Breast epithelium (tissue), 4 donors: ENCODE measurements at regions not wholly inside any gene's neighbourhood (a gene's known extent, or its start where the extent isn't known, plus 50 kb on each side); places are given as distances from the start of the nearest gene placed in this dataset.

Experiments
- DNase-seq, 2 donors: peaks; one replicate each; pipeline ENCODE4 v3.0.0-alpha.2; 2019; ENCODE audit warnings: low spot score in 2 of 2
- H3K27ac ChIP-seq, 2 donors: fragments of 200-600 bp; sonication (generic) in 1 of 2; one replicate each; pipeline ENCODE4 v1.5.1; 2016 to 2019; ENCODE audit warnings: mild to moderate bottlenecking in 1 of 2
- H3K27me3 ChIP-seq, 2 donors: fragments of 200-600 bp; sonication (generic) in 1 of 2; one replicate each; pipeline versions ENCODE4 v1.5.1 to v1.6.0; 2017 to 2019; ENCODE audit warnings: control low read depth in 1 of 2, mild to moderate bottlenecking in 1 of 2
- H3K36me3 ChIP-seq: fragments of 200-600 bp; one replicate; pipeline ENCODE4 v1.5.1; 2019
- H3K4me1 ChIP-seq, 2 donors: fragments of 200-600 bp; sonication (generic); one replicate each; pipeline ENCODE4 v1.5.1; 2016 to 2019; ENCODE audit warnings: control low read depth in 1 of 2
- H3K4me3 ChIP-seq, 3 donors: fragments of 200-600 bp; sonication (generic); 1 replicate in 2 of 3; 2 replicates in 1 of 3; pipeline ENCODE4 v1.5.1; 2016 to 2019; ENCODE audit warnings: mild to moderate bottlenecking in 3 of 3, moderate library complexity in 2 of 3
- H3K9me3 ChIP-seq, 2 donors: fragments of 200-600 bp; sonication (generic) in 1 of 2; one replicate each; pipeline ENCODE4 v1.5.1; 2016 to 2019; ENCODE audit warnings: control low read depth in 1 of 2
- POLR2A ChIP-seq: fragments of 450-650 bp; IDR thresholded peaks from one replicate; pipeline ENCODE4 v1.6.1; 2016; ENCODE audit warnings: antibody characterized with exemption, mild to moderate bottlenecking, moderate library complexity
- POLR2AphosphoS5 ChIP-seq, 3 donors: sonication (generic); formaldehyde crosslinking; IDR thresholded peaks; one replicate each; pipeline ENCODE4 v1.6.1; 2017; ENCODE audit warnings: antibody characterized with exemption in 3 of 3
- intact Hi-C: fragments of 100-400 bp; cut with DNase I; formaldehyde crosslinking; loops from one replicate; pipeline ENCODE4 v1.15.1; 2023; ENCODE audit warnings: low total_unique reads
- TF ChIP-seq, protein P1 (sequence below), 3 donors: fragments of 450-650 bp; IDR thresholded peaks; one replicate each; pipeline ENCODE4 v1.5.1; 2016 to 2017; ENCODE audit warnings: antibody characterized with exemption in 3 of 3, mild to moderate bottlenecking in 3 of 3, moderate library complexity in 3 of 3

DNA sequence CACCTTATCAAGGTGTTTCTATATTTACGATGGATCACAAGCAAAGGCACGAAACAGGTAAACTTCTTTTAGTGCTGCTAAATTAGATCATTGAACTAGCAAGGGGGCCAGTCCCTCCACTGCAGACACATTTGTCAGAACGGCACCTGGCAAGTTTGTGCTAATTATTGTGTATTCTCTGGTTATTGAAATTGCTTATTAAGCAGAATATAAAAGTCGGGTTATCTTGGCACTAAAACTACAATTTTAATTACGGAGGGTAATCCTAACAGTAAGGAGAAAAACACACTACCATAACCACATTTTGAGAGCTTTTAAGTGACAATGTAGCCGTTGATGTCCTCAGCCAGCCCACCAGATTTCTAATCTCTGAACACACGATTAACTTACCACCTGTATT lies 118.9 kb upstream of the BTN3A2 start:
- DNase-seq = no peak
- Histone ChIP-seq H3K4me1 (no peaks in the 10 kb centered on the region), H3K9me3 (no peaks in the 10 kb centered on the region), H3K36me3 (no peaks in the 10 kb centered on the region), H3K4me3 (no peak overlapping the region), H3K27me3 (no peaks in the 10 kb centered on the region), H3K27ac (no peak overlapping the region)
- intact Hi-C loops = no loop called here
- TF ChIP-seq POLR2A = no peak
- TF ChIP-seq, protein P1, sequence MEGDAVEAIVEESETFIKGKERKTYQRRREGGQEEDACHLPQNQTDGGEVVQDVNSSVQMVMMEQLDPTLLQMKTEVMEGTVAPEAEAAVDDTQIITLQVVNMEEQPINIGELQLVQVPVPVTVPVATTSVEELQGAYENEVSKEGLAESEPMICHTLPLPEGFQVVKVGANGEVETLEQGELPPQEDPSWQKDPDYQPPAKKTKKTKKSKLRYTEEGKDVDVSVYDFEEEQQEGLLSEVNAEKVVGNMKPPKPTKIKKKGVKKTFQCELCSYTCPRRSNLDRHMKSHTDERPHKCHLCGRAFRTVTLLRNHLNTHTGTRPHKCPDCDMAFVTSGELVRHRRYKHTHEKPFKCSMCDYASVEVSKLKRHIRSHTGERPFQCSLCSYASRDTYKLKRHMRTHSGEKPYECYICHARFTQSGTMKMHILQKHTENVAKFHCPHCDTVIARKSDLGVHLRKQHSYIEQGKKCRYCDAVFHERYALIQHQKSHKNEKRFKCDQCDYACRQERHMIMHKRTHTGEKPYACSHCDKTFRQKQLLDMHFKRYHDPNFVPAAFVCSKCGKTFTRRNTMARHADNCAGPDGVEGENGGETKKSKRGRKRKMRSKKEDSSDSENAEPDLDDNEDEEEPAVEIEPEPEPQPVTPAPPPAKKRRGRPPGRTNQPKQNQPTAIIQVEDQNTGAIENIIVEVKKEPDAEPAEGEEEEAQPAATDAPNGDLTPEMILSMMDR (IDR thresholded peaks at IDR 0.05) = no peak
- no peak for TF ChIP-seq POLR2AphosphoS5 (IDR thresholded peaks at IDR 0.05)

DNA sequence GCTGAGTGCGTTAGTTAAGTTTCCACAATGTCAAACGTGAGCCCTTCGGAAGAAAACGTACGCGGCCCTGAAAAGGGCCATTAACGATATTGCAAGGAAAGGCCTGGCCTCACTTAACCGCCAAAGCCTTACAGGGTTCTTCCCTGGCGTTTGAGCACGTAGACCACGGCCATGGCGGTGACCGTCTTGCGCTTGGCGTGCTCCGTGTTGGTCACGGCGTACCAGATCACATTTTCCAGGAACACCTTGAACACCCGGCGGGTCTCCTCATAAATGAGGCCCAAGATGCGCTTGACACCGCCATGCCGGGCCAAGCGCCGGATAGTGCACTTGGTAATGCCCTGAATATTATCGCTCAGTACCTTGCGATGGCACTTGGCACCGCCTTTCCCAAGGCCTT lies 118.4 kb upstream of the BTN3A2 start:
- Histone ChIP-seq H3K27me3 (no peaks in the 10 kb centered on the region), H3K27ac (no peak overlapping the region), H3K4me1 (no peaks in the 10 kb centered on the region), H3K9me3 (no peaks in the 10 kb centered on the region), H3K4me3 (no peak overlapping the region), H3K36me3 (no peaks in the 10 kb centered on the region)
- intact Hi-C loops = no loop called here
- TF ChIP-seq POLR2AphosphoS5 (IDR thresholded peaks at IDR 0.05) (no peak), POLR2A (no peak)
- TF ChIP-seq, protein P1 (IDR thresholded peaks at IDR 0.05) = no peak
- DNase-seq = no peak

DNA sequence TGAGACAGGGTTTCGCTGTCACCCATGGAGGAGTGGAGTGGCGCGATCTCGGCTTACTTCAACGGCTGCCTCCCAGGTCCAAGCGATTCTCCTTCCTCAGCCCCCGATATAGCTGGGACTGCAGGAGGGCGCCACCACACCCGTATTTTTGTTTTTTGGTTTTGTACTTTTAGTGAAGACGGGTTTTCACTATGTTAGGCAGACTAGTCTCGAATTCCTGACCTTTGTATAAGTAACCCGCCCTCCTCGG lies 115.4 kb upstream of the BTN3A2 start:
- H3K9me3 ChIP-seq = no peaks in the 10 kb centered on the region
- H3K4me3 ChIP-seq = peak overlapping the region; percentile 39 to 72 (median 61)
- no peaks in the 10 kb centered on the region for H3K36me3 ChIP-seq
- DNase-seq = no peak
- peak overlapping the region; percentile 81 to 88 for H3K27ac ChIP-seq
- TF ChIP-seq POLR2AphosphoS5 (IDR thresholded peaks at IDR 0.05) (no peak), POLR2A (no peak)
- TF ChIP-seq, protein P1 (IDR thresholded peaks at IDR 0.05) = no peak
- intact Hi-C loops = no loop called here
- H3K4me1 ChIP-seq = no peaks in the 10 kb centered on the region
- H3K27me3 ChIP-seq = peaks cover 0 to 4% of the 10 kb centered on the region in 2 donors

DNA sequence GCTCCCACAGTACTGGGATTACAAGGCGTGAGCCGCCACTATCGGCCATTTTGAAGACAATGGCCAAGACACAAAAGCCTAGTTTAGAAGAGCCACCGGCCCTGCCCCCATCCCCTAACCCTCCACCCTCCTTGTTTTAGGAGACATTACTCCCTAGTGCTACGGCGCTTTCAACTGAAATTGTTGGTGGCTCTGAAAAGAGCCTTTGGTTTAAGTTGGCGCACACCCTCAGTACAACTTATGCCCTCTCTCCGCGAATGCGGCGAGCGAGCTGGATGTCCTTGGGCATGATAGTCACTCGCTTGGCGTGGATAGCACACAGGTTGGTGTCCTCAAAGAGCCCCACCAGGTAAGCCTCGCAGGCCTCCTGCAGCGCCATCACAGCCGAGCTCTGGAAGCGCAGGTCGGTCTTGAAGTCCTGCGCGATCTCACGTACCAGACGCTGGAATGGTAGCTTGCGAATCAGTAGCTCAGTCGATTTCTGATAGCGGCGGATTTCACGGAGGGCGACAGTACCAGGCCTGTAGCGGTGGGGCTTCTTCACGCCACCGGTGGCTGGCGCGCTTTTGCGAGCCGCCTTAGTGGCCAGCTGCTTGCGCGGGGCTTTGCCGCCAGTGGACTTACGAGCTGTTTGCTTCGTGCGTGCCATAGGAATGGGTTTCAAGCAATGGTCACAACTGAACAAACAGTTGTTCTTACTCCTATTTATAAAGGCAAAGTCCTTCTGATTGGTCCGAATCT lies 114.9 kb upstream of the BTN3A2 start:
- H3K27me3 ChIP-seq = peaks cover 0 to 4% of the 10 kb centered on the region in 2 donors
- intact Hi-C loops = no loop called here

DNA sequence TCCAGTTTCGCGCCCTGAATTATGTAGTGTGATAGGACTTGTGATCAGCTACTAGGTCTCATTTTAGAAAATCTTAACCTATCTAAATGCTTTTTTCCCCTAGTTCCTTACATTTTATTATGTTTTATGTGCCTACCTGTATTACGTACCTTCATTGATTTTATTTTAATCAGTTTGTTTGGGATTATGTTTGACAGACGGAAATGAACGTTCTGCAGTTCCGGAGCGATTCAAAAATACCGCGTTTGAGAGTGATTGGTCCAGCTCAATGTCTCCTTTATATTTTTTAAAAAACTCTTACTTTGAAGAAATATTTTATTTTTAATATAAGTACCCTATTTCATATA lies 114.3 kb upstream of the BTN3A2 start:
- no peaks in the 10 kb centered on the region for H3K36me3 ChIP-seq
- TF ChIP-seq, protein P1 (IDR thresholded peaks at IDR 0.05) = no peak
- no peak for TF ChIP-seq POLR2A
- TF ChIP-seq POLR2AphosphoS5 (IDR thresholded peaks at IDR 0.05) = no peak
- H3K27ac ChIP-seq = peak overlapping the region in 1 of 2 donors; percentile 88
- H3K9me3 ChIP-seq = no peaks in the 10 kb centered on the region
- intact Hi-C loops = no loop called here
- no peaks in the 10 kb centered on the region for H3K4me1 ChIP-seq
- peaks cover 0 to 4% of the 10 kb centered on the region in 2 donors for H3K27me3 ChIP-seq
- DNase-seq = no peak
- H3K4me3 ChIP-seq = peak overlapping the region; percentile 39 to 72 (median 61)

More for the DNA sequence above, 114.9 kb upstream of the BTN3A2 start:
- no peaks in the 10 kb centered on the region for H3K4me1 ChIP-seq
- peak overlapping the region; percentile 81 to 88 for H3K27ac ChIP-seq
- H3K36me3 ChIP-seq = no peaks in the 10 kb centered on the region
- peak in 2 of 3 donors; percentile 31 to 57 for TF ChIP-seq POLR2AphosphoS5 (IDR thresholded peaks at IDR 0.05)
- TF ChIP-seq, protein P1 (IDR thresholded peaks at IDR 0.05) = peak in 2 of 3 donors; percentile 24 to 48
- peak; percentile 32 for TF ChIP-seq POLR2A
- peak; percentile 76 to 77 for DNase-seq
- H3K4me3 ChIP-seq = peak overlapping the region; percentile 39 to 72 (median 61)
- no peaks in the 10 kb centered on the region for H3K9me3 ChIP-seq
